ENCODE measurements at regions not wholly inside any gene's neighbourhood (a gene's known extent, or its start where the extent isn't known, plus 50 kb on each side); places are given as distances from the start of the nearest gene placed in this dataset.

- intact Hi-C loops (cut with micrococcal nuclease) (no loop called here), dilution Hi-C loops (cut with HindIII; ENCODE audit: low sequenced_read_pairs, unreplicated experiment) (no loop called here), in situ Hi-C loops (cut with MboI; ENCODE audit: low sequenced_read_pairs) (no loop called here)
- no peak overlapping the region for H3K4me2 ChIP-seq (ENCODE audit: low read depth, low read length)
- no peak overlapping the region for H2BK5ac ChIP-seq (ENCODE audit: low read depth, low read length, poor library complexity, severe bottlenecking)
- H2BK20ac ChIP-seq (ENCODE audit: low read depth, low read length), result no peak overlapping the region
- no peak overlapping the region for H3K4ac ChIP-seq (ENCODE audit: low read depth, low read length)
- no peak overlapping the region for H4K8ac ChIP-seq (ENCODE audit: low read depth in 2 of 2, low read length in 2 of 2)
- no peak for TF ChIP-seq USF2 (IDR thresholded peaks at IDR 0.05; ENCODE audit: low read depth, low read length)
- TF ChIP-seq CEBPB (IDR thresholded peaks at IDR 0.05; ENCODE audit: low read depth, low read length), result no peak
- no peak for TF ChIP-seq MAFK (IDR thresholded peaks at IDR 0.05; ENCODE audit: low read depth, low read length)
- TF ChIP-seq FOS (IDR thresholded peaks at IDR 0.05; ENCODE audit: low read depth, low read length), result no peak
- TF ChIP-seq ELK1 (IDR thresholded peaks at IDR 0.05; ENCODE audit: borderline replicate concordance, low read depth, low read length), result no peak
- TF ChIP-seq CTCF (conservative IDR thresholded peaks at IDR 0.05; ENCODE audit: low read depth, low read length), result no peak
- no peak for TF ChIP-seq RAD21 (IDR thresholded peaks at IDR 0.05; ENCODE audit: low read length)
- no peak for TF ChIP-seq CHD1 (IDR thresholded peaks at IDR 0.05; ENCODE audit: low read depth, low read length)
- TF ChIP-seq SMC3 (IDR thresholded peaks at IDR 0.05; ENCODE audit: low read depth, low read length), result no peak
- TF ChIP-seq MXI1 (IDR thresholded peaks at IDR 0.05; ENCODE audit: borderline replicate concordance, low read depth, low read length), result no peak
- TF ChIP-seq RCOR1 (IDR thresholded peaks at IDR 0.05; ENCODE audit: insufficient replicate concordance, low read length), result no peak
- no peak for TF ChIP-seq NFE2L2 (IDR thresholded peaks at IDR 0.05; ENCODE audit: low read depth, low read length)
- TF ChIP-seq POLR2A (IDR thresholded peaks at IDR 0.05; ENCODE audit: low read depth, low read length), result no peak
- TF ChIP-seq BHLHE40 (IDR thresholded peaks at IDR 0.05; ENCODE audit: low read depth, low read length), result no peak
- no peak for TF ChIP-seq MAZ (IDR thresholded peaks at IDR 0.05; ENCODE audit: borderline replicate concordance, low read depth, low read length)
- TF ChIP-seq RFX5 (IDR thresholded peaks at IDR 0.05; ENCODE audit: low read depth, low read length), result no peak
- no peak overlapping the region for H3K4me3 ChIP-seq (ENCODE audit: insufficient read depth, low read depth, low read length)
- no peaks in the 10 kb centered on the region for H3K79me1 ChIP-seq (ENCODE audit: low read depth in 1 of 2, low read length in 2 of 2)
- H2AFZ ChIP-seq (replicated peaks; ENCODE audit: low read length, poor library complexity), result no peak overlapping the region
- POLR2A ChIA-PET (ENCODE audit: unreplicated experiment), result no interaction called here
- CTCF ChIA-PET, result no interaction called here
- no peak overlapping the region for H3K56ac ChIP-seq (ENCODE audit: extremely low read depth, insufficient read depth, low read length)
- no peak overlapping the region for H2AK9ac ChIP-seq (replicated peaks; ENCODE audit: low read depth, low read length, poor library complexity)
- no peak overlapping the region for H3K14ac ChIP-seq (replicated peaks; ENCODE audit: low read depth, low read length)
- H2BK15ac ChIP-seq (ENCODE audit: low read depth, low read length), result no peak overlapping the region
- H3K27me3 ChIP-seq (ENCODE audit: control insufficient read depth, insufficient read depth, low read length), result no peaks in the 10 kb centered on the region
- H3K18ac ChIP-seq (ENCODE audit: low read depth, low read length), result no peak overlapping the region
- no peak overlapping the region for H3K23ac ChIP-seq (ENCODE audit: low read depth, low read length)
- ATAC-seq (ENCODE audit: low read depth) (no peak), DNase-seq (no peak)
- no peaks in the 10 kb centered on the region; the same call in 1 of the 2 replicates for H3K9me1 ChIP-seq (ENCODE audit: insufficient read depth, low read length)
- no TSS peak for BruUV-seq (replicated peaks)
- no peak overlapping the region for H2AK5ac ChIP-seq (ENCODE audit: low read depth, low read length)
- H4K20me1 ChIP-seq (ENCODE audit: insufficient read depth, low read length), result 0 out of 2 replicates have a peak, but pooled peaks cover 2% of the 10 kb centered on the region
- no peaks in the 10 kb centered on the region for H3K36me3 ChIP-seq (ENCODE audit: control insufficient read depth, insufficient read depth, low read length)
- H3K9ac ChIP-seq (ENCODE audit: low read depth, low read length), result no peak overlapping the region
- no peak overlapping the region for H3K27ac ChIP-seq (ENCODE audit: insufficient read depth, low read length)
- no peak overlapping the region for H4K5ac ChIP-seq (ENCODE audit: low read depth, low read length)
- no peak overlapping the region for H4K91ac ChIP-seq (ENCODE audit: insufficient read depth, low read depth, low read length)
- H3K4me1 ChIP-seq (ENCODE audit: control insufficient read depth, insufficient read depth, low read length), result peaks cover 12% of the 10 kb centered on the region
- no peak overlapping the region for H2BK120ac ChIP-seq (ENCODE audit: low read depth, low read length)
- H3K9me3 ChIP-seq (ENCODE audit: control insufficient read depth, insufficient read depth, low read length), result peaks cover 6% of the 10 kb centered on the region
- no CpG with 5 or more reads among the region's 3 CpGs for WGBS, 2 experiments (ENCODE audit: extremely low coverage in 2 of 2, insufficient read length in 1 of 2)
Measured at GRCh38 chr11:19635332-19635731, 77.3 kb upstream of the NAV2 start.
